HG02623 (cell line): ENCODE measurements at regions not wholly inside any gene's neighbourhood (a gene's known extent, or its start where the extent isn't known, plus 50 kb on each side); places are given as distances from the start of the nearest gene placed in this dataset.

Source experiments
- ATAC-seq: cut with Tn5 transposase; IDR thresholded peaks from one replicate; pipeline ENCODE4 v1.9.1; 2021; ENCODE audit warnings: moderate library complexity; ENCODE audit not compliant: unreplicated experiment

- no peak for ATAC-seq
These were observed 577.8 kb upstream of the NXPH2 start for GRCh38 chr2:139357972-139358371.

GRCh38 chr2:139354518-139354917 is 574.3 kb upstream of the NXPH2 start:
- ATAC-seq, result no peak

GRCh38 chr2:139353874-139354273 is 573.7 kb upstream of the NXPH2 start:
- no peak for ATAC-seq

- ATAC-seq, result no peak
These were observed 537.1 kb upstream of the NXPH2 start for GRCh38 chr2:139317259-139317658.

GRCh38 chr2:139314059-139314458 is 533.9 kb upstream of the NXPH2 start:
- ATAC-seq, result no peak

GRCh38 chr2:139296672-139297209 is 516.6 kb upstream of the NXPH2 start:
- no peak for ATAC-seq

- no peak for ATAC-seq
These were observed 513.9 kb upstream of the NXPH2 start for GRCh38 chr2:139293992-139294548.

- no peak for ATAC-seq
These were observed 500.9 kb upstream of the NXPH2 start for GRCh38 chr2:139281124-139281523.

- no peak for ATAC-seq
These were observed 491.7 kb upstream of the NXPH2 start for GRCh38 chr2:139271879-139272278.

GRCh38 chr2:139271149-139271548 is 491.0 kb upstream of the NXPH2 start:
- no peak for ATAC-seq

- no peak for ATAC-seq
These were observed 479.9 kb upstream of the NXPH2 start for GRCh38 chr2:139260052-139260430.

- no peak for ATAC-seq
These were observed 479.3 kb upstream of the NXPH2 start for GRCh38 chr2:139259422-139260051.

GRCh38 chr2:139241286-139241685 is 461.1 kb upstream of the NXPH2 start:
- ATAC-seq, result no peak

- ATAC-seq, result no peak
These were observed 456.8 kb upstream of the NXPH2 start for GRCh38 chr2:139237023-139237422.

GRCh38 chr2:139230881-139231280 is 450.7 kb upstream of the NXPH2 start:
- no peak for ATAC-seq

- ATAC-seq, result no peak
These were observed 448.1 kb upstream of the NXPH2 start for GRCh38 chr2:139228276-139228675.

GRCh38 chr2:139225961-139226360 is 445.8 kb upstream of the NXPH2 start:
- ATAC-seq, result no peak

GRCh38 chr2:139218181-139218580 is 438.0 kb upstream of the NXPH2 start:
- ATAC-seq, result no peak

GRCh38 chr2:139217641-139218040 is 437.5 kb upstream of the NXPH2 start:
- ATAC-seq, result no peak

- ATAC-seq, result no peak
These were observed 436.2 kb upstream of the NXPH2 start for GRCh38 chr2:139216435-139216834.

GRCh38 chr2:139214801-139215200 is 434.6 kb upstream of the NXPH2 start:
- no peak for ATAC-seq

GRCh38 chr2:139209586-139209985 is 429.4 kb upstream of the NXPH2 start:
- ATAC-seq, result no peak

- ATAC-seq, result no peak
These were observed 421.3 kb upstream of the NXPH2 start for GRCh38 chr2:139201516-139201915.
